Colonic mucosa (tissue), 4 donors: ENCODE measurements at regions not wholly inside any gene's neighbourhood (a gene's known extent, or its start where the extent isn't known, plus 50 kb on each side); places are given as distances from the start of the nearest gene placed in this dataset.

ENCODE experiments used
- DNase-seq: peaks from one replicate; pipeline ENCODE4 v3.0.0-alpha.2; 2020
- H3K27ac ChIP-seq: fragments of 200-600 bp; one replicate; pipeline ENCODE4 v1.8.0; 2021
- H3K27me3 ChIP-seq: fragments of 200-600 bp; one replicate; pipeline ENCODE4 v1.8.0; 2021
- H3K36me3 ChIP-seq: fragments of 200-600 bp; one replicate; pipeline ENCODE4 v1.8.0; 2021
- H3K4me1 ChIP-seq: fragments of 200-600 bp; one replicate; pipeline ENCODE4 v1.8.0; 2021; ENCODE audit warnings: mild to moderate bottlenecking
- H3K4me3 ChIP-seq: fragments of 200-600 bp; one replicate; pipeline ENCODE4 v1.8.0; 2021
- H3K9ac ChIP-seq, 2 donors: one replicate each; pipeline ENCODE4 v1.7.0; 2013; ENCODE audit warnings: control low read depth in 2 of 2, low read depth in 2 of 2, low read length in 2 of 2
- H3K9me3 ChIP-seq: fragments of 200-600 bp; one replicate; pipeline ENCODE4 v1.8.0; 2021
- CTCF ChIP-seq: fragments of 200-600 bp; IDR thresholded peaks from one replicate; pipeline ENCODE4 v1.8.0; 2022; ENCODE audit warnings: antibody characterized with exemption, mild to moderate bottlenecking
- intact Hi-C: fragments of 100-400 bp; cut with DNase I; formaldehyde crosslinking; loops from one replicate; pipeline ENCODE4 v1.14.1; 2022
- donor health status: healthy.
- donor health status: DM: no; HTN: no; CAD: no.
- donor health status: DM: no; HTN: no; CAD: no.

GRCh38 chr1:95475686-95476457, 241.9 kb downstream of the RWDD3 start:
- Histone ChIP-seq H3K9ac (no peak overlapping the region), H3K36me3 (no peaks in the 10 kb centered on the region), H3K27me3 (no peaks in the 10 kb centered on the region), H3K4me3 (no peak overlapping the region), H3K4me1 (no peaks in the 10 kb centered on the region), H3K9me3 (no peaks in the 10 kb centered on the region), H3K27ac (no peak overlapping the region)
- TF ChIP-seq CTCF: no peak
- no peak for DNase-seq
- intact Hi-C loops: no loop called here

GRCh38 chr1:95496307-95496706, 262.3 kb downstream of the RWDD3 start:
- TF ChIP-seq CTCF: no peak
- intact Hi-C loops: no loop called here
- H3K36me3 ChIP-seq: no peaks in the 10 kb centered on the region
- no peaks in the 10 kb centered on the region for H3K4me1 ChIP-seq
- H3K27me3 ChIP-seq: no peaks in the 10 kb centered on the region
- no peak for DNase-seq
- H3K27ac ChIP-seq: no peak overlapping the region
- H3K9me3 ChIP-seq: no peaks in the 10 kb centered on the region
- no peak overlapping the region for H3K4me3 ChIP-seq
- H3K9ac ChIP-seq: no peak overlapping the region

- intact Hi-C loops: no loop called here
- no peak for TF ChIP-seq CTCF
- Histone ChIP-seq H3K4me3 (no peak overlapping the region), H3K4me1 (no peaks in the 10 kb centered on the region), H3K9ac (no peak overlapping the region), H3K27me3 (no peaks in the 10 kb centered on the region), H3K36me3 (no peaks in the 10 kb centered on the region), H3K9me3 (no peaks in the 10 kb centered on the region), H3K27ac (no peak overlapping the region)
- DNase-seq: no peak
Observed at GRCh38 chr1:95496773-95497172, 262.8 kb downstream of the RWDD3 start.

- H3K36me3 ChIP-seq: no peaks in the 10 kb centered on the region
- H3K9me3 ChIP-seq: no peaks in the 10 kb centered on the region
- H3K4me1 ChIP-seq: no peaks in the 10 kb centered on the region
- intact Hi-C loops: no loop called here
- TF ChIP-seq CTCF: no peak
- H3K27ac ChIP-seq: no peak overlapping the region
- DNase-seq: no peak
- no peaks in the 10 kb centered on the region for H3K27me3 ChIP-seq
- H3K4me3 ChIP-seq: no peak overlapping the region
- H3K9ac ChIP-seq: no peak overlapping the region
Observed at GRCh38 chr1:95497566-95497965, 263.6 kb downstream of the RWDD3 start.

- intact Hi-C loops: no loop called here
- H3K27me3 ChIP-seq: no peaks in the 10 kb centered on the region
- no peak overlapping the region for H3K4me3 ChIP-seq
- no peaks in the 10 kb centered on the region for H3K36me3 ChIP-seq
- no peaks in the 10 kb centered on the region for H3K4me1 ChIP-seq
- H3K9me3 ChIP-seq: no peaks in the 10 kb centered on the region
- no peak for DNase-seq
- TF ChIP-seq CTCF: no peak
- H3K27ac ChIP-seq: no peak overlapping the region
- no peak overlapping the region for H3K9ac ChIP-seq
Observed at GRCh38 chr1:95503278-95504030, 269.4 kb downstream of the RWDD3 start.
